ENCODE measurements at regions not wholly inside any gene's neighbourhood (a gene's known extent, or its start where the extent isn't known, plus 50 kb on each side); places are given as distances from the start of the nearest gene placed in this dataset.

DNA sequence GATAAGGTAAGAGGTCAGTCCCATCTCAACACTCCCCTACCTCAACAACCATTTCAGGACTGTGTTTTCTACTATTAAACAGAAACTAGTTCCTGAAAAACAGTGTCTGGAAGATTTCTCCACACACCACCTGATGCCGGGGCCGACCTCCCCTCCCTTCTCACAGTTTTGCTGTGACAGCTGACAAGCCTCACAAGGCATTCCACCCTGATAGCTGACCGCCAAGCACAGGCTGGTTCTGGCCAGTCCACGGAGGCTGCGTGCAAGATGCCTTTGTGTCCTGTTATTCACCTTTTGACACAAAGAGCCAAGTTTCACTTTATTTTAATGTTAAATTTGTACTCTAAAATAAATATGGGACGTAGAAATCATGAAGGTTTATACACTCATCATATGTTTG lies 758.6 kb downstream of the PDHA2 start:
- no peak overlapping the region for H3K4me3 ChIP-seq (ENCODE audit: low read depth, low read length)
- TF ChIP-seq, protein P1, sequence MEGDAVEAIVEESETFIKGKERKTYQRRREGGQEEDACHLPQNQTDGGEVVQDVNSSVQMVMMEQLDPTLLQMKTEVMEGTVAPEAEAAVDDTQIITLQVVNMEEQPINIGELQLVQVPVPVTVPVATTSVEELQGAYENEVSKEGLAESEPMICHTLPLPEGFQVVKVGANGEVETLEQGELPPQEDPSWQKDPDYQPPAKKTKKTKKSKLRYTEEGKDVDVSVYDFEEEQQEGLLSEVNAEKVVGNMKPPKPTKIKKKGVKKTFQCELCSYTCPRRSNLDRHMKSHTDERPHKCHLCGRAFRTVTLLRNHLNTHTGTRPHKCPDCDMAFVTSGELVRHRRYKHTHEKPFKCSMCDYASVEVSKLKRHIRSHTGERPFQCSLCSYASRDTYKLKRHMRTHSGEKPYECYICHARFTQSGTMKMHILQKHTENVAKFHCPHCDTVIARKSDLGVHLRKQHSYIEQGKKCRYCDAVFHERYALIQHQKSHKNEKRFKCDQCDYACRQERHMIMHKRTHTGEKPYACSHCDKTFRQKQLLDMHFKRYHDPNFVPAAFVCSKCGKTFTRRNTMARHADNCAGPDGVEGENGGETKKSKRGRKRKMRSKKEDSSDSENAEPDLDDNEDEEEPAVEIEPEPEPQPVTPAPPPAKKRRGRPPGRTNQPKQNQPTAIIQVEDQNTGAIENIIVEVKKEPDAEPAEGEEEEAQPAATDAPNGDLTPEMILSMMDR (IDR thresholded peaks at IDR 0.05; ENCODE audit: insufficient read depth, low read length): no peak
- no peak for DNase-seq (ENCODE audit: low read depth)

DNA sequence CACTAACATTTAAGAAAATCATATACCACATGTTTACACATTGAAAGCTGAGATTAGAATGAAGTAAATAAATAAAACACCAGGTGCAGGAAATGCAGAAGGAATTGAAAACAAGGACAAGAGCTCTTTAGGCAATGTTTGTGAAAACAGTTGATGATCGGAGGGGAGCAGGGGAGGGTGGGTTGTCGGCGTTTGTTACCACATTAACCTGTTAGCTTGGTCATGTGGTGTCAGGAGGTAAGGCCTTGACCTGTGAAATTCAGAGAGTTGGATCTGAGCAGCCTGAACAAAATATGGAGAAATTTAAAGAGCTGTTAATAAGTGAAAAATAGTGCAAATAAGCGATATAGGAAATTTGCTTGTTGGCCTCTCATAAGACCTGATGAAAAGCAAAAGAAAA lies 759.9 kb downstream of the PDHA2 start:
- no peak for DNase-seq (ENCODE audit: low read depth)
- H3K4me3 ChIP-seq (ENCODE audit: low read depth, low read length): no peak overlapping the region
- TF ChIP-seq, protein P1 (IDR thresholded peaks at IDR 0.05; ENCODE audit: insufficient read depth, low read length): no peak

DNA sequence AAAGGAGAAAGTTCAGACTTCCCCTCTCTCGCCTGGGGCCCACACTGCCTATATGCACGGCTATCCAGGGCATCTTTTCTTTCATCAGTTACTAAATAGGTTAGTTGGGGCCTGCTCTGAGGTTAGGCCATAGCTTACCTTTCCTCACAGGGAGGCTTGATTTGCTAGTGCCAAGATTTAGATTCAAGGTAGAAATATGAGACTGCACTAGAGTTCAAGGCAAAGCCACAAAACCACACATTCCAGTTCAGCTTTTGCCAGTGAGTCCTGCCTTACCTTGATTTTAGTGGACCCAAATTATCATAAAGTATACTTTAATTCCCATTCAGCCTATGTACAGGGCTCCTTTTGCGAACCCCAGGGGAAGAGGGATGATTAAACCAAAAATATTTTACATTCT lies 762.8 kb downstream of the PDHA2 start:
- no peak overlapping the region for H3K4me3 ChIP-seq (ENCODE audit: low read depth, low read length)
- DNase-seq (ENCODE audit: low read depth): no peak
- TF ChIP-seq, protein P1 (IDR thresholded peaks at IDR 0.05; ENCODE audit: insufficient read depth, low read length): no peak

DNA sequence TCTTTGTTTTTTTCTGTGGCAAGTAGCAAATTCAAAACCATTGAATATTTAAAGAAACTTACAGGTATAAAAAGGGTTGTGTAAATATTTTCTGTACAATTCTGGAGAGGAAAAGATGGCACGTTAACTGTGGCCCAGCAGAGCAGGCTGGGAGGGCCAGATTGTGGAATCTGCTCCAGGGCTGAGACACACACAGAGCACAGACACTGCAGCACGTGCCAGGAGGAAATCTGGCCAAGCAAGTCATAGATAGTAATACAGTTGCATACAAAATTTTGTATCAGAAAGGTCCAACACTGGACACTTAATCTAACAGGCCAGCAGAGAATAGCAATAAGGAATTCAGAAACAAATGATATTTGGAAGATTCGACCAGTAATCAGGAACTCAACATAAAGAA lies 763.7 kb downstream of the PDHA2 start:
- DNase-seq (ENCODE audit: low read depth): no peak
- TF ChIP-seq, protein P1 (IDR thresholded peaks at IDR 0.05; ENCODE audit: insufficient read depth, low read length): no peak
- no peak overlapping the region for H3K4me3 ChIP-seq (ENCODE audit: low read depth, low read length)

DNA sequence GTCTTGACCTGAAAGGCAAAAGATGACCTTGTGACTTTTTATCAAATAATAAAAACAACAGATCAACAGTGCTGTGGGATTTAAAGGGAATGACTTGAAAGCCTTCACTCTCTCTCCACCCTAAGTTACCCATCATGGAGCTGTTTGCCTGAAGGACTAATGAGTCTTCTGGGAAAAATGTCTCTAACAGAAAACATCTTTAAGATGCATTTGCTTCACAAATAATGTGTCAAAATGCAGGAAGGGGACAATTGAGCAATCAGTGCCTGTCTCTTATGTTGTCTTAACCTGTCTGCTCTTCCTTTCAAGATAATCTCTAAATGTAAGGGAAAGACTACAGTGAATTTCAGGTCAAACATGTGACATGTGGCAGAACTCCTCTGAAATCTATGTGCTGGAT lies 766.6 kb downstream of the PDHA2 start:
- no peak for DNase-seq (ENCODE audit: low read depth)
- TF ChIP-seq, protein P1 (IDR thresholded peaks at IDR 0.05; ENCODE audit: insufficient read depth, low read length): no peak
- no peak overlapping the region for H3K4me3 ChIP-seq (ENCODE audit: low read depth, low read length)

DNA sequence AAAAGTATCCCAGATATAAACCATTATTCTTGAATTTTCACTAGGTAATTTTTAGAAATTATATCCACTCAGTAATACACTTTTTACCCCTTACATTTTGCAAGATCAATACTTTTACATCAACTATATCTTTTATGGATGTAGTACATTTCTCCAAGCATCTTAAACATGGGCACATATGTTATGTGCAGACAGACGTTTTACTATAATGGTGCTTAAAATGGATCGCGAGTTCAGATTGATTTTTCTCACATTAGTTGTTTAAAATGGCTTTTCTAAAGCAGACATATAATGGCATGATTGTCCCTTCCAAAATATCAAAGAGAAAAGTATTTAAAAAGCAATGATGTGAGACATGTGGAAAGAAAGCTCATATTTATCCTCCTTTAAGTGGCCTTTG lies 786.1 kb downstream of the PDHA2 start:
- TF ChIP-seq, protein P1 (IDR thresholded peaks at IDR 0.05; ENCODE audit: insufficient read depth, low read length): no peak
- no peak overlapping the region for H3K4me3 ChIP-seq (ENCODE audit: low read depth, low read length)
- no peak for DNase-seq (ENCODE audit: low read depth)

DNA sequence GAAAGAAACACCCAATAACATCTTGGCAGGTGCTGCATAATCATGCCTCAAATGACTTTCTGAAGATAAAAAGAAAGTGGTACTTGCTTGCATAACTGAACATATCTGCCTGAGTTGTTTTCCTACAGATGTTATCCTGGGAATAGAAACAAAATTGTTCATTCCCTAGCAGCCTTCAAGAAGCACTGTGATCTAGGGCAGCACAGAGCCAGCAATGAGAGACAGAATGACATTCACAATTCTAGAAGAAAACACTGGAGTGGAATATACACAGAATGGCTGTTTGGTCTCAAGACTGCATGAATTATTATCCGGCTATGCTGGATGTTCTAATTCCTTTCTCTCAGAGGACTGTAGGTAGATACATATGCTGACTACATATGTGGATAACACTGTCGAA lies 790.9 kb downstream of the PDHA2 start:
- TF ChIP-seq, protein P1 (IDR thresholded peaks at IDR 0.05; ENCODE audit: insufficient read depth, low read length): no peak
- DNase-seq (ENCODE audit: low read depth): no peak
- H3K4me3 ChIP-seq (ENCODE audit: low read depth, low read length): no peak overlapping the region

All from fibroblast of the aortic adventitia (primary cell).